Activated CD4-positive, alpha-beta T cell treated with anti-CD3 and anti-CD28 coated beads, Interleukin-2, amount 10 ng/mL, durations not matched to agents 7 days and 5 days (primary cell): ENCODE measurements at regions not wholly inside any gene's neighbourhood (a gene's known extent, or its start where the extent isn't known, plus 50 kb on each side); places are given as distances from the start of the nearest gene placed in this dataset.

Source experiments
- CTCF ChIA-PET: fragments of 350-600 bp; sonication (Branson Sonifier 250); formaldehyde crosslinking; loops from one replicate; lab custom pipeline; 2021; ENCODE audit warnings: antibody characterized with exemption; lab: Charles Lee
- POLR2A ChIA-PET: fragments of 350-600 bp; sonication (Branson Sonifier 250); formaldehyde crosslinking; loops from one replicate; lab custom pipeline; 2021; ENCODE audit warnings: antibody characterized with exemption; lab: Charles Lee
- DNase-seq: peaks from one replicate; pipeline ENCODE4 v3.0.0-alpha.2; 2020
- H3K27ac Mint-ChIP-seq: one replicate; pipeline ENCODE4 v1.8.0; 2021; ENCODE audit warnings: mild to moderate bottlenecking, moderate library complexity, mixed read lengths
- H3K27me3 Mint-ChIP-seq: one replicate; pipeline ENCODE4 v1.8.0; 2021; ENCODE audit warnings: mixed read lengths
- H3K36me3 Mint-ChIP-seq: one replicate; pipeline ENCODE4 v1.8.0; 2021; ENCODE audit warnings: low read depth, mixed read lengths
- H3K4me1 Mint-ChIP-seq: one replicate; pipeline ENCODE4 v1.8.0; 2021; ENCODE audit warnings: mixed read lengths
- H3K4me3 Mint-ChIP-seq: one replicate; pipeline ENCODE4 v1.8.0; 2021; ENCODE audit warnings: mild to moderate bottlenecking, moderate library complexity, mixed read lengths
- H3K9me3 Mint-ChIP-seq: one replicate; pipeline ENCODE4 v1.8.0; 2021; ENCODE audit warnings: mixed read lengths

- no peak for DNase-seq
- peaks cover 64% of the 10 kb centered on the region for H3K9me3 Mint-ChIP-seq
- no peaks in the 10 kb centered on the region for H3K4me1 Mint-ChIP-seq
- no peaks in the 10 kb centered on the region for H3K36me3 Mint-ChIP-seq
- H3K4me3 Mint-ChIP-seq = no peak overlapping the region
- H3K27me3 Mint-ChIP-seq = no peaks in the 10 kb centered on the region
- no peak overlapping the region for H3K27ac Mint-ChIP-seq
- ChIA-PET POLR2A (no interaction called here), CTCF (no interaction called here)
These were observed 1537.2 kb downstream of the UQCRFS1 start for GRCh38 chr19:27675771-27676170.

- ChIA-PET CTCF (no interaction called here), POLR2A (no interaction called here)
- Mint-ChIP-seq H3K27me3 (no peaks in the 10 kb centered on the region), H3K9me3 (peaks cover 71% of the 10 kb centered on the region), H3K4me3 (no peak overlapping the region), H3K4me1 (no peaks in the 10 kb centered on the region), H3K27ac (no peak overlapping the region), H3K36me3 (no peaks in the 10 kb centered on the region)
- no peak for DNase-seq
These were observed 1538.2 kb downstream of the UQCRFS1 start for GRCh38 chr19:27674701-27675100.

- H3K36me3 Mint-ChIP-seq = no peaks in the 10 kb centered on the region
- H3K9me3 Mint-ChIP-seq = peaks cover 65% of the 10 kb centered on the region
- H3K27me3 Mint-ChIP-seq = no peaks in the 10 kb centered on the region
- no peak overlapping the region for H3K27ac Mint-ChIP-seq
- no peak for DNase-seq
- CTCF ChIA-PET = no interaction called here
- H3K4me3 Mint-ChIP-seq = no peak overlapping the region
- no peaks in the 10 kb centered on the region for H3K4me1 Mint-ChIP-seq
- POLR2A ChIA-PET = no interaction called here
These were observed 1539.0 kb downstream of the UQCRFS1 start for GRCh38 chr19:27673986-27674385.

- CTCF ChIA-PET = no interaction called here
- POLR2A ChIA-PET = no interaction called here
- DNase-seq = no peak
- Mint-ChIP-seq H3K36me3 (no peaks in the 10 kb centered on the region), H3K4me1 (no peaks in the 10 kb centered on the region), H3K4me3 (no peak overlapping the region), H3K9me3 (peaks cover 54% of the 10 kb centered on the region), H3K27ac (no peak overlapping the region), H3K27me3 (no peaks in the 10 kb centered on the region)
These were observed 1540.5 kb downstream of the UQCRFS1 start for GRCh38 chr19:27672309-27673047.

- H3K27me3 Mint-ChIP-seq = no peaks in the 10 kb centered on the region
- DNase-seq = no peak
- H3K9me3 Mint-ChIP-seq = peaks cover 49% of the 10 kb centered on the region
- POLR2A ChIA-PET = no interaction called here
- CTCF ChIA-PET = no interaction called here
- H3K27ac Mint-ChIP-seq = no peak overlapping the region
- no peaks in the 10 kb centered on the region for H3K4me1 Mint-ChIP-seq
- H3K36me3 Mint-ChIP-seq = no peaks in the 10 kb centered on the region
- no peak overlapping the region for H3K4me3 Mint-ChIP-seq
These were observed 1541.1 kb downstream of the UQCRFS1 start for GRCh38 chr19:27671876-27672275.

- ChIA-PET CTCF (no interaction called here), POLR2A (no interaction called here)
- Mint-ChIP-seq H3K9me3 (peaks cover 43% of the 10 kb centered on the region), H3K36me3 (no peaks in the 10 kb centered on the region), H3K4me1 (no peaks in the 10 kb centered on the region), H3K4me3 (no peak overlapping the region), H3K27me3 (no peaks in the 10 kb centered on the region), H3K27ac (no peak overlapping the region)
- DNase-seq = no peak
These were observed 1552.5 kb downstream of the UQCRFS1 start for GRCh38 chr19:27660428-27660827.

GRCh38 chr19:27657271-27658051 lies 1555.5 kb downstream of the UQCRFS1 start:
- Mint-ChIP-seq H3K27ac (no peak overlapping the region), H3K36me3 (no peaks in the 10 kb centered on the region), H3K9me3 (peaks cover 53% of the 10 kb centered on the region), H3K27me3 (no peaks in the 10 kb centered on the region), H3K4me3 (no peak overlapping the region), H3K4me1 (no peaks in the 10 kb centered on the region)
- ChIA-PET POLR2A (no interaction called here), CTCF (no interaction called here)
- DNase-seq = no peak

- H3K27me3 Mint-ChIP-seq = no peaks in the 10 kb centered on the region
- peaks cover 68% of the 10 kb centered on the region for H3K9me3 Mint-ChIP-seq
- ChIA-PET CTCF (no interaction called here), POLR2A (no interaction called here)
- no peaks in the 10 kb centered on the region for H3K4me1 Mint-ChIP-seq
- DNase-seq = no peak
- H3K4me3 Mint-ChIP-seq = no peak overlapping the region
- no peaks in the 10 kb centered on the region for H3K36me3 Mint-ChIP-seq
- no peak overlapping the region for H3K27ac Mint-ChIP-seq
These were observed 1558.5 kb downstream of the UQCRFS1 start for GRCh38 chr19:27654266-27654990.

- no peaks in the 10 kb centered on the region for H3K4me1 Mint-ChIP-seq
- no peak overlapping the region for H3K4me3 Mint-ChIP-seq
- H3K27ac Mint-ChIP-seq = no peak overlapping the region
- ChIA-PET POLR2A (no interaction called here), CTCF (no interaction called here)
- no peak for DNase-seq
- peaks cover 68% of the 10 kb centered on the region for H3K9me3 Mint-ChIP-seq
- H3K36me3 Mint-ChIP-seq = no peaks in the 10 kb centered on the region
- H3K27me3 Mint-ChIP-seq = no peaks in the 10 kb centered on the region
These were observed 1560.2 kb downstream of the UQCRFS1 start for GRCh38 chr19:27652796-27653195.

GRCh38 chr19:27652281-27652680 lies 1560.7 kb downstream of the UQCRFS1 start:
- Mint-ChIP-seq H3K9me3 (peaks cover 65% of the 10 kb centered on the region), H3K27ac (no peak overlapping the region), H3K4me3 (no peak overlapping the region), H3K36me3 (no peaks in the 10 kb centered on the region), H3K27me3 (no peaks in the 10 kb centered on the region), H3K4me1 (no peaks in the 10 kb centered on the region)
- ChIA-PET CTCF (no interaction called here), POLR2A (no interaction called here)
- DNase-seq = no peak

GRCh38 chr19:27647423-27647822 lies 1565.5 kb downstream of the UQCRFS1 start:
- H3K4me3 Mint-ChIP-seq = no peak overlapping the region
- no peaks in the 10 kb centered on the region for H3K27me3 Mint-ChIP-seq
- no peaks in the 10 kb centered on the region for H3K4me1 Mint-ChIP-seq
- CTCF ChIA-PET = no interaction called here
- H3K27ac Mint-ChIP-seq = no peak overlapping the region
- no peaks in the 10 kb centered on the region for H3K36me3 Mint-ChIP-seq
- no peak for DNase-seq
- H3K9me3 Mint-ChIP-seq = peaks cover 46% of the 10 kb centered on the region
- POLR2A ChIA-PET = no interaction called here

GRCh38 chr19:27635401-27635800 lies 1577.5 kb downstream of the UQCRFS1 start:
- H3K4me3 Mint-ChIP-seq = no peak overlapping the region
- ChIA-PET POLR2A (no interaction called here), CTCF (no interaction called here)
- H3K9me3 Mint-ChIP-seq = peaks cover 24% of the 10 kb centered on the region
- no peak overlapping the region for H3K27ac Mint-ChIP-seq
- no peak for DNase-seq
- no peaks in the 10 kb centered on the region for H3K4me1 Mint-ChIP-seq
- H3K27me3 Mint-ChIP-seq = no peaks in the 10 kb centered on the region
- H3K36me3 Mint-ChIP-seq = no peaks in the 10 kb centered on the region

GRCh38 chr19:27618006-27618405 lies 1594.9 kb downstream of the UQCRFS1 start:
- no peak for DNase-seq
- POLR2A ChIA-PET = no interaction called here
- Mint-ChIP-seq H3K27ac (no peak overlapping the region), H3K9me3 (peaks cover 47% of the 10 kb centered on the region), H3K4me1 (no peaks in the 10 kb centered on the region), H3K4me3 (no peak overlapping the region), H3K36me3 (no peaks in the 10 kb centered on the region), H3K27me3 (no peaks in the 10 kb centered on the region)
- CTCF ChIA-PET = no interaction called here
